Adrenal gland (tissue), 9 donors: ENCODE measurements at regions not wholly inside any gene's neighbourhood (a gene's known extent, or its start where the extent isn't known, plus 50 kb on each side); places are given as distances from the start of the nearest gene placed in this dataset.

Experiments used
- DNase-seq, 7 donors: peaks; one replicate each; pipeline ENCODE4 v3.0.0-alpha.2; 2019 to 2020
- H3K27ac ChIP-seq, 5 donors: fragments of 200-600 bp; sonication (generic) in 4 of 5; 1 replicate in 3 of 5; 2 replicates in 2 of 5; pipeline versions ENCODE4 v1.5.1 to v1.8.0; 2016 to 2020; ENCODE audit warnings: mild to moderate bottlenecking in 1 of 5
- H3K27me3 ChIP-seq: fragments of 200-600 bp; 2 replicates; pipeline ENCODE4 v1.8.0; 2021
- H3K36me3 ChIP-seq, 2 donors: fragments of 200-600 bp; replicated peaks in 1 of 2; 1 replicate in 1 of 2; 2 replicates in 1 of 2; pipeline versions ENCODE4 v1.5.1 to v1.8.0; 2018 to 2022
- H3K4me1 ChIP-seq, 2 donors: fragments of 200-600 bp; replicated peaks in 1 of 2; 1 replicate in 1 of 2; 2 replicates in 1 of 2; pipeline versions ENCODE4 v1.5.1 to v1.8.0; 2018 to 2021
- H3K4me3 ChIP-seq, 4 donors: fragments of 200-600 bp; sonication (generic) in 3 of 4; one replicate each; pipeline ENCODE4 v1.5.1; 2016 to 2018
- H3K9me3 ChIP-seq, 3 donors: fragments of 200-600 bp; sonication (generic) in 1 of 3; replicated peaks in 1 of 3; 1 replicate in 2 of 3; 2 replicates in 1 of 3; pipeline versions ENCODE4 v1.5.1 to v1.8.0; 2016 to 2021
- CTCF ChIP-seq, 6 experiments: fragments of 450-650 bp in 4 of 6; fragments of 200-600 bp in 2 of 6; sonication (generic) in 1 of 6; IDR thresholded peaks; 1 replicate in 5 of 6; 2 replicates in 1 of 6; pipeline versions ENCODE4 v1.5.1 to v1.8.0; 2016 to 2021; ENCODE audit warnings: antibody characterized with exemption in 6 of 6, mild to moderate bottlenecking in 2 of 6, moderate library complexity in 1 of 6
- POLR2A ChIP-seq, 2 donors: fragments of 450-650 bp; IDR thresholded peaks; one replicate each; pipeline ENCODE4 v1.6.1; 2017; ENCODE audit warnings: antibody characterized with exemption in 2 of 2, mild to moderate bottlenecking in 2 of 2, moderate library complexity in 1 of 2
- WGBS, 4 donors: extraction: QIAGEN DNeasy Blood & Tissue Kit in 2 of 4; methylation state at CpG; one replicate each; pipeline versions ENCODE4 v1.1.5 to v1.1.7; 2013 to 2017; 5-methylcytosine and 5-hydroxymethylcytosine counted together
- intact Hi-C, 2 donors: fragments of 100-400 bp; cut with DNase I; formaldehyde crosslinking; loops; one replicate each; pipeline versions ENCODE4 v1.14.1 to v1.15.0; 2022 to 2023
- donor health status: healthy with polysubstance abuse.
- donor health status: Bipolar disorder and iron deficiency.
- donor health status: DM: yes; HTN: yes; CAD: no.
- donor health status: DM: no; HTN: no; CAD: no.
- donor health status: DM: no; HTN: no; CAD: no.

GRCh38 chr18:30271716-30272115, 770.8 kb downstream of the DSC3 start:
- Histone ChIP-seq H3K27ac (no peak overlapping the region), H3K4me3 (no peak overlapping the region), H3K36me3 (no peaks in the 10 kb centered on the region), H3K9me3 (no peaks in the 10 kb centered on the region), H3K4me1 (no peaks in the 10 kb centered on the region), H3K27me3 (no peaks in the 10 kb centered on the region)
- intact Hi-C loops: no loop called here
- 64 to 83% (median 66%) methylated on average over 3 of the region's 3 CpGs for WGBS, 4 donors
- TF ChIP-seq CTCF (IDR thresholded peaks at IDR 0.05): no peak
- TF ChIP-seq POLR2A (IDR thresholded peaks at IDR 0.05): no peak
- DNase-seq: no peak

- no peaks in the 10 kb centered on the region for H3K27me3 ChIP-seq
These were observed 777.4 kb downstream of the DSC3 start for GRCh38 chr18:30265190-30265589.

GRCh38 chr18:30254331-30254730, 788.2 kb downstream of the DSC3 start:
- TF ChIP-seq POLR2A (IDR thresholded peaks at IDR 0.05): no peak
- TF ChIP-seq CTCF (IDR thresholded peaks at IDR 0.05): no peak
- intact Hi-C loops: no loop called here
- WGBS, 4 donors: 70 to 83% (median 76%) methylated on average over 2 of the region's 2 CpGs
- Histone ChIP-seq H3K9me3 (no peaks in the 10 kb centered on the region), H3K27ac (no peak overlapping the region), H3K4me1 (no peaks in the 10 kb centered on the region), H3K36me3 (no peaks in the 10 kb centered on the region), H3K4me3 (no peak overlapping the region), H3K27me3 (no peaks in the 10 kb centered on the region)
- no peak for DNase-seq

More at GRCh38 chr18:30265190-30265589, 777.4 kb downstream of the DSC3 start:
- 53 to 62% (median 58%) methylated on average over 3 of the region's 3 CpGs for WGBS, 4 donors
- H3K36me3 ChIP-seq: no peaks in the 10 kb centered on the region
- no peak for DNase-seq
- H3K4me1 ChIP-seq: no peaks in the 10 kb centered on the region
- TF ChIP-seq CTCF (IDR thresholded peaks at IDR 0.05) (no peak), POLR2A (IDR thresholded peaks at IDR 0.05) (no peak)
- no peak overlapping the region for H3K4me3 ChIP-seq
- intact Hi-C loops: no loop called here
- H3K9me3 ChIP-seq: no peaks in the 10 kb centered on the region
- H3K27ac ChIP-seq: no peak overlapping the region

GRCh38 chr18:30248056-30248455, 794.5 kb downstream of the DSC3 start:
- H3K27ac ChIP-seq: no peak overlapping the region
- DNase-seq: no peak
- no peaks in the 10 kb centered on the region for H3K9me3 ChIP-seq
- H3K27me3 ChIP-seq: no peaks in the 10 kb centered on the region
- no peaks in the 10 kb centered on the region for H3K4me1 ChIP-seq
- H3K4me3 ChIP-seq: no peak overlapping the region
- H3K36me3 ChIP-seq: no peaks in the 10 kb centered on the region
- intact Hi-C loops: no loop called here
- TF ChIP-seq POLR2A (IDR thresholded peaks at IDR 0.05): no peak
- no peak for TF ChIP-seq CTCF (IDR thresholded peaks at IDR 0.05)
